HepG2 (cell line): ENCODE measurements at regions not wholly inside any gene's neighbourhood (a gene's known extent, or its start where the extent isn't known, plus 50 kb on each side); places are given as distances from the start of the nearest gene placed in this dataset.

Source experiments
- ASH2L ChIP-seq: fragments of 300-600, 200-600 bp; sonication (generic); IDR thresholded peaks from 2 replicates; pipeline ENCODE4 v1.7.0; 2017; ENCODE audit warnings: low read depth, mild to moderate bottlenecking, moderate library complexity, mixed read lengths, low read length; ENCODE audit not compliant: insufficient read length
- EED ChIP-seq: sonication (generic); formaldehyde crosslinking; IDR thresholded peaks from 2 replicates; pipeline ENCODE4 v1.5.0; 2020; ENCODE audit warnings: mild to moderate bottlenecking, missing genetic modification reagents
- FOXO1 ChIP-seq: sonication (generic); formaldehyde crosslinking; IDR thresholded peaks from 2 replicates; pipeline ENCODE4 v1.4.0; 2020; ENCODE audit warnings: missing genetic modification reagents
- GLI4 ChIP-seq: sonication (generic); formaldehyde crosslinking; IDR thresholded peaks from 2 replicates; pipeline ENCODE4 v1.5.1; 2020; ENCODE audit warnings: missing genetic modification reagents, mild to moderate bottlenecking, moderate library complexity, borderline replicate concordance
- HIC2 ChIP-seq: sonication (generic); formaldehyde crosslinking; IDR thresholded peaks from 2 replicates; pipeline ENCODE4 v1.9.0; 2022; ENCODE audit warnings: low read depth, missing genetic modification reagents
- HMGXB3 ChIP-seq: sonication (generic); formaldehyde crosslinking; IDR thresholded peaks from 2 replicates; pipeline ENCODE4 v1.4.0; 2020; ENCODE audit warnings: missing genetic modification reagents, borderline replicate concordance
- KDM5B ChIP-seq: sonication (generic); formaldehyde crosslinking; IDR thresholded peaks from 2 replicates; pipeline ENCODE4 v1.4.0; 2020; ENCODE audit warnings: missing genetic modification reagents, mild to moderate bottlenecking, borderline replicate concordance
- MED13 ChIP-seq: sonication (generic); formaldehyde crosslinking; IDR thresholded peaks from 2 replicates; pipeline ENCODE4 v1.5.0; 2020; ENCODE audit warnings: missing genetic modification reagents
- NFE2L1 ChIP-seq: sonication (generic); formaldehyde crosslinking; IDR thresholded peaks from 2 replicates; pipeline ENCODE4 v1.4.0; 2020; ENCODE audit warnings: missing genetic modification reagents, mild to moderate bottlenecking, borderline replicate concordance
- ONECUT2 ChIP-seq: sonication (generic); formaldehyde crosslinking; IDR thresholded peaks from 2 replicates; pipeline ENCODE4 v1.4.0; 2020; ENCODE audit warnings: missing genetic modification reagents
- SKIL ChIP-seq: sonication (generic); formaldehyde crosslinking; IDR thresholded peaks from 2 replicates; pipeline ENCODE4 v1.8.0; 2022; ENCODE audit warnings: missing genetic modification reagents, mild to moderate bottlenecking, moderate library complexity, borderline replicate concordance
- TEF ChIP-seq: sonication (generic); formaldehyde crosslinking; IDR thresholded peaks from 2 replicates; pipeline ENCODE4 v1.5.0; 2020; ENCODE audit warnings: missing genetic modification reagents
- ZNF17 ChIP-seq: sonication (generic); formaldehyde crosslinking; IDR thresholded peaks from 2 replicates; pipeline ENCODE4 v1.5.0; 2020; ENCODE audit warnings: mild to moderate bottlenecking, missing genetic modification reagents
- ZNF770 ChIP-seq: sonication (generic); formaldehyde crosslinking; IDR thresholded peaks from 2 replicates; pipeline ENCODE4 v1.5.0; 2020; ENCODE audit warnings: mild to moderate bottlenecking, missing genetic modification reagents
- TF ChIP-seq, protein P1 (sequence below): sonication (generic); formaldehyde crosslinking; IDR thresholded peaks from 2 replicates; pipeline ENCODE4 v1.4.0; 2020; ENCODE audit warnings: missing genetic modification reagents, mild to moderate bottlenecking, borderline replicate concordance

GRCh38 chr7:131105799-131106680, 221.6 kb upstream of the MKLN1 start (continued):
- TF ChIP-seq ZNF17 (CRISPR knock-in tag) (no peak), EED (CRISPR knock-in tag) (no peak), ASH2L (peak; percentile 58), TEF (CRISPR knock-in tag) (no peak), SKIL (CRISPR knock-in tag) (no peak), ZNF770 (CRISPR knock-in tag) (no peak), ONECUT2 (no peak), GLI4 (CRISPR knock-in tag) (no peak), FOXO1 (CRISPR knock-in tag) (no peak; the same call in none of the 2 replicates), NFE2L1 (CRISPR knock-in tag) (no peak), KDM5B (peak; percentile 64; the same call in 1 of the 2 replicates), HIC2 (CRISPR knock-in tag) (peak; percentile 65; the same call in 1 of the 2 replicates), HMGXB3 (no peak), MED13 (CRISPR knock-in tag) (peak; percentile 57; the same call in 1 of the 2 replicates)
- TF ChIP-seq, protein P1, sequence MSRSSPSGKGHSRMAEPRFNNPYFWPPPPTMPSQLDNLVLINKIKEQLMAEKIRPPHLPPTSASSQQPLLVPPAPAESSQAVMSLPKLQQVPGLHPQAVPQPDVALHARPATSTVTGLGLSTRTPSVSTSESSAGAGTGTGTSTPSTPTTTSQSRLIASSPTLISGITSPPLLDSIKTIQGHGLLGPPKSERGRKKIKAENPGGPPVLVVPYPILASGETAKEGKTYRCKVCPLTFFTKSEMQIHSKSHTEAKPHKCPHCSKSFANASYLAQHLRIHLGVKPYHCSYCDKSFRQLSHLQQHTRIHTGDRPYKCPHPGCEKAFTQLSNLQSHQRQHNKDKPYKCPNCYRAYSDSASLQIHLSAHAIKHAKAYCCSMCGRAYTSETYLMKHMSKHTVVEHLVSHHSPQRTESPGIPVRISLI (CRISPR knock-in tag), result no peak
